GM20000 (cell line): ENCODE measurements at regions not wholly inside any gene's neighbourhood (a gene's known extent, or its start where the extent isn't known, plus 50 kb on each side); places are given as distances from the start of the nearest gene placed in this dataset.

Experiments
- DNase-seq: peaks from one replicate; pipeline ENCODE4 v3.0.0; 2012; ENCODE audit warnings: low spot score
- TF ChIP-seq, protein P1 (sequence below): IDR thresholded peaks from 2 replicates; pipeline ENCODE4 v1.5.1; 2012; ENCODE audit warnings: mild to moderate bottlenecking, control low read depth; ENCODE audit errors: extremely low read depth, missing control alignments

DNA sequence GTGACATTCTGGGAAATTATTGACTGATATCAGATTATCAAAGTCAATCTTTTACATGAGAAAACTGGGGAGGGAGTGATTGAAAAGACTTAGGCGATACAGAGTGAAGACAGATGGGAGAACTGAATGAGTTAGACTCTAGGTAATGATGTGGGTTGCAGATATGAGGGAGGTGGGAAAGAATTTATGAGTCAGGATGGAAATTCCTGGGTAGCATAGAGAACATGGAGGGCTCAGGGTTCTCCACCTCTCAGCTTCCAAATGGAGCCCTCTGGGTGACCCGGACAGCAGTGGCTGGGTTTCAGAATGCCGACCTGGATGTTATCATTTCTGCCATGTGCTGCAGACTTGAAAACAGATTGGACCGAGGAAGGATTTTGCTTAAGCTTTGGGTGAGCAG is 75.4 kb upstream of the SHB start:
- TF ChIP-seq, protein P1, sequence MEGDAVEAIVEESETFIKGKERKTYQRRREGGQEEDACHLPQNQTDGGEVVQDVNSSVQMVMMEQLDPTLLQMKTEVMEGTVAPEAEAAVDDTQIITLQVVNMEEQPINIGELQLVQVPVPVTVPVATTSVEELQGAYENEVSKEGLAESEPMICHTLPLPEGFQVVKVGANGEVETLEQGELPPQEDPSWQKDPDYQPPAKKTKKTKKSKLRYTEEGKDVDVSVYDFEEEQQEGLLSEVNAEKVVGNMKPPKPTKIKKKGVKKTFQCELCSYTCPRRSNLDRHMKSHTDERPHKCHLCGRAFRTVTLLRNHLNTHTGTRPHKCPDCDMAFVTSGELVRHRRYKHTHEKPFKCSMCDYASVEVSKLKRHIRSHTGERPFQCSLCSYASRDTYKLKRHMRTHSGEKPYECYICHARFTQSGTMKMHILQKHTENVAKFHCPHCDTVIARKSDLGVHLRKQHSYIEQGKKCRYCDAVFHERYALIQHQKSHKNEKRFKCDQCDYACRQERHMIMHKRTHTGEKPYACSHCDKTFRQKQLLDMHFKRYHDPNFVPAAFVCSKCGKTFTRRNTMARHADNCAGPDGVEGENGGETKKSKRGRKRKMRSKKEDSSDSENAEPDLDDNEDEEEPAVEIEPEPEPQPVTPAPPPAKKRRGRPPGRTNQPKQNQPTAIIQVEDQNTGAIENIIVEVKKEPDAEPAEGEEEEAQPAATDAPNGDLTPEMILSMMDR, result no peak
- DNase-seq, result no peak

- TF ChIP-seq, protein P1, result no peak
- DNase-seq, result no peak
These were observed 72.9 kb upstream of the SHB start for GRCh38 chr9:38141746-38142591.

DNA sequence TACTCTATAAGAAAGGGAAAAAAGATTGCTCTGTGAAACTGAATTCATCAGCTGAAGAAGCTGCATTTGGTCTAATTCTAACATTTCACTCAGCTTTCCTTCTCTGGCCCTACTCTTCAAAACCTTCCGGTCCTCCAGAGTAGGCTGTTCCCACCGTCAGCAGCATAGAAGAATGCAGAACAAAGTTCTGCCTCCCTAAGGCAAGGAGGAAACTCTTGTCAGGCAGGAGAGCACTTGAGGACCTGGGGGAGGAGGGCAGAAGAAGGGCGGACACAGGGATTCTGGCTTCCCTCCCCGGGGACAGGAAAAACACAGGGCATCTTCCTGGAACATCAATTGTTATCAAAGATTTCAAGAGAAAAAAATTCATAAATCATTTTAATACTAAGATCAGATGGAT is 69.2 kb upstream of the SHB start:
- TF ChIP-seq, protein P1, result no peak
- DNase-seq, result no peak

DNA sequence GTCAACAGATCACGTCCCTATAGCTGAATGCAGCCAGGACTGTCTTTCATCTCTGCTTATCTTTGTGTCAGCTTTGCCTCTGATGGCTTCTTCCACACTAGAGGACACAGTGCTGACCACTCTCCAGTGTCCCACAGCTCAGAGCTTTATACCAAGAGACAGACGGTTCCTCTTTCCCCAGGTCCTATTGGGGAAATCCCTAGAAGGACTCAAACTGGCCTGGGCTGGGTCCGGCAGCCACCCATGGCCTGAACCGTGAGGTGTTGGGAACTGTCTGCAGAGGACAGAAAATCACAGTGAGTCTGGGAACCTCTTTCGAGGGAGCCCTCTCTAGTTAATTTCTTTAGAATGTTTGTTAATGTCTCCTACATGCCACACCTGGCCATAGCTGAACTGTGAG is 68.3 kb upstream of the SHB start:
- TF ChIP-seq, protein P1, result no peak
- DNase-seq, result no peak

GRCh38 chr9:38136386-38136785 is 67.4 kb upstream of the SHB start:
- no peak for DNase-seq
- TF ChIP-seq, protein P1, result no peak

DNA sequence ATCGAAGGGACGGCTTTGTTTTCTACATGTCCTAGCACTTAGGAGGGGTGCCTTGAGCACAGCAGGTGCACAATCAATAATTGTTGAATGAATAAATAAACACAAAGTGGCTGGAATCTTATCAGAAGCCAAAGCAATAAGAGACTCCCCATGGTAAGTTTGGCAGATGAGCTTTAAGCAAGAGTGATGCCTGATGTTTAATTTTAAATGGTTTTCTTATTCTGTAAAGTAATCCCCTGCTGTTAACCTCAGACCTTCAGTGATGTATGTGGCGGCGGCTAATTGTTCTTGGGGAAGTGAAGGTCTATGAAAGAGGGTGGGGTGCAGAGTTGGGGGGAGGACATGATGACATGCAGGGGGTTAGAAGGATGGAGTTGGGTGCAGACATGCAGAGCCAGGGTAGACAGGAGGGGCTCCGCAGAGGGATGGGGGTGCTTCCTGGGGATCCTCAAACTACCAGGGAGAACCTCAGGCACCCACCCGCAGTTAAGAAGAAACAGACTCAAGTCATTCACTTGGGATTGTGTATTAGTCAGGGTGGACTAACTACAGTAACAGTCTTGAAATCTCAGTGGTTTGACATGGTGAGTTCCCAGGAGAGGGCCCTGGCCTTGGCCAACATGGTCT is 65.7 kb upstream of the SHB start:
- DNase-seq, result no peak
- TF ChIP-seq, protein P1, result no peak

DNA sequence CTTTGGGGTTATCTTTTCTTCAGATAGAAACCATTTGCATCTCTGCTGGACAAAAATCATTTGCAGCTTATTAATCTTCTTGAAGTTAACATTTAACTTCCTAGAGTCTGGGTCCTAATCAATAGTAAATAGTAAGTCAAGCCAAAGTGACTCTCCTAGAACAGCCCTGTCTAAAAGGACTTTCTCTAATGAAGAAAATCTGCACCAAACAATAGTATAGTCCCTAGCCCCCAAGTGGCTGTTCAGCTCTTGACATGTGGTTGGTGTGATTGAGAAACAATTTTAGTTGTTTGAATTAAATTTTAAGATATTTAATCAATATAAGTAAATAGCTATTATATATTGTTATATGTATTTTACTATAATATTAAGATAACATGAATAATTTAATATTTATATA is 64.6 kb upstream of the SHB start:
- TF ChIP-seq, protein P1, result no peak
- DNase-seq, result no peak
